ENCODE measurements at regions not wholly inside any gene's neighbourhood (a gene's known extent, or its start where the extent isn't known, plus 50 kb on each side); places are given as distances from the start of the nearest gene placed in this dataset.

GRCh38 chr2:118613737-118614136, 233.7 kb downstream of the EN1 start:
- TF ChIP-seq, protein P1, sequence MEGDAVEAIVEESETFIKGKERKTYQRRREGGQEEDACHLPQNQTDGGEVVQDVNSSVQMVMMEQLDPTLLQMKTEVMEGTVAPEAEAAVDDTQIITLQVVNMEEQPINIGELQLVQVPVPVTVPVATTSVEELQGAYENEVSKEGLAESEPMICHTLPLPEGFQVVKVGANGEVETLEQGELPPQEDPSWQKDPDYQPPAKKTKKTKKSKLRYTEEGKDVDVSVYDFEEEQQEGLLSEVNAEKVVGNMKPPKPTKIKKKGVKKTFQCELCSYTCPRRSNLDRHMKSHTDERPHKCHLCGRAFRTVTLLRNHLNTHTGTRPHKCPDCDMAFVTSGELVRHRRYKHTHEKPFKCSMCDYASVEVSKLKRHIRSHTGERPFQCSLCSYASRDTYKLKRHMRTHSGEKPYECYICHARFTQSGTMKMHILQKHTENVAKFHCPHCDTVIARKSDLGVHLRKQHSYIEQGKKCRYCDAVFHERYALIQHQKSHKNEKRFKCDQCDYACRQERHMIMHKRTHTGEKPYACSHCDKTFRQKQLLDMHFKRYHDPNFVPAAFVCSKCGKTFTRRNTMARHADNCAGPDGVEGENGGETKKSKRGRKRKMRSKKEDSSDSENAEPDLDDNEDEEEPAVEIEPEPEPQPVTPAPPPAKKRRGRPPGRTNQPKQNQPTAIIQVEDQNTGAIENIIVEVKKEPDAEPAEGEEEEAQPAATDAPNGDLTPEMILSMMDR (IDR thresholded peaks at IDR 0.05 in 2 of 3, conservative IDR thresholded peaks at IDR 0.05 in 1 of 3; ENCODE audit: control insufficient read depth in 2 of 3, extremely low read depth in 1 of 3, insufficient read depth in 1 of 3, low read depth in 3 of 3, low read length in 3 of 3), result no peak
- no peak for TF ChIP-seq E4F1 (IDR thresholded peaks at IDR 0.05; ENCODE audit: borderline replicate concordance, partially characterized antibody)
- TF ChIP-seq SP1 (IDR thresholded peaks at IDR 0.05; ENCODE audit: low read depth, low read length), result no peak
- no peak for TF ChIP-seq GATAD2B (conservative IDR thresholded peaks at IDR 0.05; ENCODE audit: low read depth)
- TF ChIP-seq ZNF274 (IDR thresholded peaks at IDR 0.05; ENCODE audit: insufficient read depth, insufficient read length), result no peak
- TF ChIP-seq NR2C2 (IDR thresholded peaks at IDR 0.05; ENCODE audit: borderline replicate concordance, control insufficient read depth, insufficient read length, low read depth), result no peak
- no peak for TF ChIP-seq EZH2 (IDR thresholded peaks at IDR 0.05; ENCODE audit: borderline replicate concordance, control insufficient read depth, low read depth, low read length)
- no peak for TF ChIP-seq TAF1 (IDR thresholded peaks at IDR 0.05; ENCODE audit: borderline replicate concordance, low read depth, low read length)
- TF ChIP-seq ZSCAN29 (IDR thresholded peaks at IDR 0.05), result no peak
- TF ChIP-seq, protein P2, sequence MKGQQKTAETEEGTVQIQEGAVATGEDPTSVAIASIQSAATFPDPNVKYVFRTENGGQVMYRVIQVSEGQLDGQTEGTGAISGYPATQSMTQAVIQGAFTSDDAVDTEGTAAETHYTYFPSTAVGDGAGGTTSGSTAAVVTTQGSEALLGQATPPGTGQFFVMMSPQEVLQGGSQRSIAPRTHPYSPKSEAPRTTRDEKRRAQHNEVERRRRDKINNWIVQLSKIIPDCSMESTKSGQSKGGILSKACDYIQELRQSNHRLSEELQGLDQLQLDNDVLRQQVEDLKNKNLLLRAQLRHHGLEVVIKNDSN (IDR thresholded peaks at IDR 0.05; ENCODE audit: borderline replicate concordance, extremely low read length, insufficient read depth, low read depth, low read length), result no peak
- TF ChIP-seq CREM (IDR thresholded peaks at IDR 0.05; ENCODE audit: low read depth), result no peak
- no peak for TF ChIP-seq POU2F2 (IDR thresholded peaks at IDR 0.05; ENCODE audit: borderline replicate concordance, low read depth, low read length)

Data from GM12878 (cell line).